Ovary (tissue), 3 donors: ENCODE measurements at regions not wholly inside any gene's neighbourhood (a gene's known extent, or its start where the extent isn't known, plus 50 kb on each side); places are given as distances from the start of the nearest gene placed in this dataset.

Experiments
- POLR2A ChIP-seq: fragments of 450-650 bp; IDR thresholded peaks from one replicate; pipeline ENCODE4 v1.6.1; 2017; ENCODE audit warnings: antibody characterized with exemption, mild to moderate bottlenecking, moderate library complexity
- TF ChIP-seq, protein P1 (sequence below), 3 donors: fragments of 450-650 bp in 2 of 3; fragments of 200-600 bp in 1 of 3; IDR thresholded peaks; one replicate each; pipeline versions ENCODE4 v1.5.1 to v1.8.0; 2016 to 2022; ENCODE audit warnings: antibody characterized with exemption in 3 of 3, mild to moderate bottlenecking in 1 of 3
- donor health status: DM: no; HTN: no; CAD: no.

DNA sequence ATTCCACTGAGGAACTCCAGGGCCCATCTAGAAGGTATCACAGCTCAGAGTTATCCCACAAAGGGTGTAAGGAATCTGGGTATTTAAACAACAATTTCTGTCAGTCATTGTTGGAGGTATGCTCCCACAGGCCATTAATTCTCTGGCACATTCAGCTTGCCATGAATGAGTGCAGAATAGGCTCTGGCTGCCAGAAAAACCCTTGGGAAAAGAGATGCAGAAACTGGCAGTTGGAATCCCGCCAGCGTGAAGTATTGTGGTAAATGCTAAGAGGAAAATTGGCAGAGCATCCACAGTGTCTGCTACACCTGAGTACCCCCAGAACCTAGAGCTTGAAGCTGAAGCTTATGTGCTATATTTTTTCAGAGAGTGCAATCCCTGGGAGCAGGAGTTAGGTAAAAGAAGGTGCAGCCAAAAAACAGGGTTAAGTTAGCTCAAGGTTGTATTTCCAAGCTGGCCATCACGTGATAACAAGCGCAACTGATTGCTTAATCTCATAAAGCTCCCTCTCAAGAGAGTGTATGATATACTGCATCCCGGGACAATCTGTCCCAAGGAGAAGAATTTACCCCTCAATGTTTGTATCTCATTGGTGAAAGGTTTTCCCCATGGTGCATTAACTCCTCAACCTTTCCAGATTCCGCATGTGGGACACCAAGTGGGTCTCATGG is 94.2 kb upstream of the ACP3 start:
- TF ChIP-seq, protein P1, sequence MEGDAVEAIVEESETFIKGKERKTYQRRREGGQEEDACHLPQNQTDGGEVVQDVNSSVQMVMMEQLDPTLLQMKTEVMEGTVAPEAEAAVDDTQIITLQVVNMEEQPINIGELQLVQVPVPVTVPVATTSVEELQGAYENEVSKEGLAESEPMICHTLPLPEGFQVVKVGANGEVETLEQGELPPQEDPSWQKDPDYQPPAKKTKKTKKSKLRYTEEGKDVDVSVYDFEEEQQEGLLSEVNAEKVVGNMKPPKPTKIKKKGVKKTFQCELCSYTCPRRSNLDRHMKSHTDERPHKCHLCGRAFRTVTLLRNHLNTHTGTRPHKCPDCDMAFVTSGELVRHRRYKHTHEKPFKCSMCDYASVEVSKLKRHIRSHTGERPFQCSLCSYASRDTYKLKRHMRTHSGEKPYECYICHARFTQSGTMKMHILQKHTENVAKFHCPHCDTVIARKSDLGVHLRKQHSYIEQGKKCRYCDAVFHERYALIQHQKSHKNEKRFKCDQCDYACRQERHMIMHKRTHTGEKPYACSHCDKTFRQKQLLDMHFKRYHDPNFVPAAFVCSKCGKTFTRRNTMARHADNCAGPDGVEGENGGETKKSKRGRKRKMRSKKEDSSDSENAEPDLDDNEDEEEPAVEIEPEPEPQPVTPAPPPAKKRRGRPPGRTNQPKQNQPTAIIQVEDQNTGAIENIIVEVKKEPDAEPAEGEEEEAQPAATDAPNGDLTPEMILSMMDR (IDR thresholded peaks at IDR 0.05): no peak
- no peak for TF ChIP-seq POLR2A
